NCI-H1930 (cell line): ENCODE measurements at regions not wholly inside any gene's neighbourhood (a gene's known extent, or its start where the extent isn't known, plus 50 kb on each side); places are given as distances from the start of the nearest gene placed in this dataset.
"Not testable (repeated sequence)": the region's sequence is repeated elsewhere in the genome, so short reads cannot be mapped to it uniquely, and the experiment has no call there.

ENCODE experiments used
- DNase-seq, 2 experiments: peaks; one replicate each; lab custom pipeline; 2025; lab: John Stamatoyannopoulos, UW

- not testable (repeated sequence) for DNase-seq
Observed at GRCh38 chr7:35853194-35853593, 52.3 kb downstream of the SEPTIN7 start.

GRCh38 chr7:35854311-35854710, 53.5 kb downstream of the SEPTIN7 start:
- DNase-seq, result no peak

DNA sequence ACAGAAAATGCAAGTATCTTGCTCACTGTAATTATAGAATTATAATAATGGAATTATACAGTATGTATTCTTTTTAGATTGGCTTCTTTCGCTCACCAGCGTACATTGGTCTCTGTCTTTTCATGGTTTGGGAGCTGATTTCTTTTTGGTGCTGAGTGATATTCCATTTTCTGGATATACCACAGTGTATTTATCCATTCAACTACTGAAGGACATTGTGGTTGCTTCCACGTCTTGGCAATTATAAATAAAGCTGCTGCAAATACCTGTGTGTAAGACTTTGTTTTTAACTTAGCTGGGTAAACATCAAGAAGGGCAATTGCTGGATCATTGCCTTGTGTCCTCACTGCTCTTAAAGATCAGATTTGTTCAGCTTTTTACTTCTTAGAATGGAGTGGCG, 55.3 kb downstream of the SEPTIN7 start:
- no peak for DNase-seq

DNA sequence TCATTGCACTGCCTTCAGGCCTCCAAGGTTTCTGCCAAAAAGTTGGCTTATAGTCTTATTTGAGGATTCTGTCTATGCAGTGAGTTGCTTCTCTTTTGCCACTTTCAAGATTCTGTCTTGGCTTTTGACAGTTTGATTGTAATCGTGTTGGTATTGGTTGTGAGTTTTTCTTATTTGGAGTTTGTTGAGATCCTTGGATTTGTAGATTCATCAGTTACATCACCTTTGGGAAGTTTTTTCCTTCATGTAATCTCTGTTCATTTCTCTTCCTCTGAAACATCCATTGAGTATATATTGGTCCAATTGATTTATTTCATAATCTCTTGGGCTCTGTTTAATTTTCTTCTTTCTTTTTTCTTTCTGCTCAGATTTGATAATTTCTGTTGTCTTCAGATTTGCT, 59.8 kb downstream of the SEPTIN7 start:
- no peak for DNase-seq

- DNase-seq, result no peak
Observed at GRCh38 chr7:35865287-35865686, 64.4 kb downstream of the SEPTIN7 start.

DNA sequence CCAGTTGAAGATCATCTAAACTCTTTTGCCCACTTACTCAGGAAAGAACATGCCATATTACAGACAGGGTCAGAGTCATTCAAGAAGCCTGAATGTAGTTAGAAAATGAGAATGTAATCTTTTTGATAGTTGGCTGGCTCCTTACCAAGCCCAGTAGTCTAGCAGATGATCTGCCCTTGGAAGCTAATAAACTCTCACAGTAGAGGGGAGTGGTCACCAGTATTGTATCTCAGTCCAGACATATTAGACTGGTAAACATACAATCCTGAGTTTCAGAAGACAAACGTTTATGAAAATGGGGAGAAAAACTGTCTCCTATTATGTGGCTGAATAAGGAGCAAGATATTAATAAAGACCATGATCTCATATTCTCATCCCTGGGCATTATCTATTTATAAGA, 65.3 kb downstream of the SEPTIN7 start:
- DNase-seq, result no peak

DNA sequence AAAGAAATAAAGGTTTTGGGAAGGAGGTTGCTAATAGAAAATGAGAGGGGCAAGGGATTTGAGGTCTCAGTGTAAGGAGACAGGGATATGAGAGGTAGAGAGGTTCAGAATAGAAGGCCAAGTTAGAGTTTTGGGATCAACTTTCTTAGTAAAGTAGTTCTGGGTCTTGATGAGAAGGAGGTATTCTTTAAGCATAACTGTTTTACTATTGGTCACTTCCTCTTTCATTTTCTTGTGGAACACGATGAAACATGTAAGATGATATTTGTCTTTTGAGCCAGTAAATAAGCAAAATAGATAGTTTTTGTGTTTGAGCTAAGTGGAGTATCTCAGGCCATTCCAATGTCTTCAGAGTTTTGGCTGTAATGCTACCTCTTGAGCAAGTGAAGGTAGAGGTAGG, 68.3 kb downstream of the SEPTIN7 start:
- not testable (repeated sequence) for DNase-seq

DNA sequence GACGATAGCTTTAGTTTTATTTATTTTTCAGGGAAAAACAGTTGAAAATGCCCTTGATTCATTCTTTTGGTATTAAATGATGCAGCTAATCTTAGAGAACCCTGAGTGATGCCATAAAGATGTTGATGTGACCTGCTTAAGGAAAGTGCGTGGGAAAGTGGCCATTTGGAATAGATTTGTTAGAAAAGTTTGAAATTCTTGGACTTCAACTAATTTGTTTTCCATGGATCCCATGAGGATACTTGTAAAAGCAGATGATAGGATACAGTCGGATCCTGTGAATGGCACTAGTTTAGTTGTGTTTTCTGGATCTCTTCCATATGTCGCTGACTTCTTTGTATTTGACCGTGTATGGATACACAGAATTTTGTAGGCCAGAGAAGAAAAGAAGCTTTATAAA, 69.0 kb downstream of the SEPTIN7 start:
- no peak for DNase-seq

GRCh38 chr7:35871856-35872255, 71.0 kb downstream of the SEPTIN7 start:
- DNase-seq, result no peak

DNA sequence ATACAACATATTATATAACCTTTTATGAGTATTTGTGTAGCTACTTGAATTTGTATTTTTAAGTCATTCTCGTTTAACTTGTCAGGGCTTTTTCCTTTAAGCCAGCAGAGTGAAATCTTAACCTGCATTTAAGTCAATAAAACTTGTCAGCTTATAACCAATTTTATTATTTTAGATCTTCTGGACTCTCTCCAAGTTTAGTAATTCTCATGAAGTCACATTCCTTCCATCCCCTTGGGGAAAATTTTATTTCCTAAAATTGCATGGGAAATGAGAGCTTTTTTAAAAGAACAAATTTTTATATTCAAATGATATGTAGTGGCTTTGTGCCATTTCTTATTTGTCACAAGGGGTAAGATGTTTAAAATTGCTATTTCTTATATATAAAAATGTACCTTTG, 74.0 kb downstream of the SEPTIN7 start:
- DNase-seq, result no peak

DNA sequence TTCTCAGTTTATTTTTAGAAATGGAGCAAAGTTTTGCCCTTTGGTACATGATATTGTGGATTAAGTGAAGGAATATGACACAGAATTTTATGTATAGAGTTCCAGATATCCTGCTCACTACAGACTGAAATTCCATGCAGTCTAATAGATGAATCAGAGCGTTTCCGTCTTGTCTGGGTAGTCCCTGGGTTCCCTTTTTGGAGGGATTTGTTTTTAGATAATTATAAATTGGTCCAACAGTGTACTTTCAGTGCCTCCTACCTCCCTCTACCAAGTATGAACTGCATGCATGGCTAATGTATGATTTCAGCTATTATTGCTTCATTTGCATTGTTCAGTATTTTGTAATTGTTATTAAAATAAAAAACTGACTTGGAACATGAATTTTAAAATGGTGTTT, 74.4 kb downstream of the SEPTIN7 start:
- no peak for DNase-seq

GRCh38 chr7:35878351-35878750, 77.5 kb downstream of the SEPTIN7 start:
- DNase-seq, result no peak

GRCh38 chr7:35887430-35887829, 86.6 kb downstream of the SEPTIN7 start:
- DNase-seq, result not testable (repeated sequence)

GRCh38 chr7:35889001-35889400, 88.1 kb downstream of the SEPTIN7 start:
- no peak for DNase-seq

DNA sequence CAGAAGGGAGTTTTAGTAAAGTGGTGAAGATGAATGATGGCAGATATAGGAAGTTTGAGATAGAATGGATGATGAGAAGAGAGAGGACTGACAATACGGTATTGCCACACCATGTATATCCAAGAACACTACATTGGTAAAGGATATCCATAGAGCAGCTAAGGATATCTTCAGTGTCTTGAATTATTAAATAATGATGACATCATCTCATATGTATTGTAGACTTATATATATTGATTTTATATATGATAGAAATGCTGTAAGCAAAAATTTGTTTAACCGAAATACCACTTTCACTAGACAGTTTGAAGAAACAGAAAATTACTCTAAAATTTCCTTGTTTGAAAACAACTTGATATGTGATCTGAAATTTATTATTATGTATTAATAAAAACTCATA, 89.0 kb downstream of the SEPTIN7 start:
- no peak for DNase-seq

GRCh38 chr7:35891004-35891830, 90.4 kb downstream of the SEPTIN7 start:
- no peak for DNase-seq

- no peak for DNase-seq
Observed at GRCh38 chr7:35893649-35894048, 92.8 kb downstream of the SEPTIN7 start.

GRCh38 chr7:35894721-35895120, 93.9 kb downstream of the SEPTIN7 start:
- no peak for DNase-seq

DNA sequence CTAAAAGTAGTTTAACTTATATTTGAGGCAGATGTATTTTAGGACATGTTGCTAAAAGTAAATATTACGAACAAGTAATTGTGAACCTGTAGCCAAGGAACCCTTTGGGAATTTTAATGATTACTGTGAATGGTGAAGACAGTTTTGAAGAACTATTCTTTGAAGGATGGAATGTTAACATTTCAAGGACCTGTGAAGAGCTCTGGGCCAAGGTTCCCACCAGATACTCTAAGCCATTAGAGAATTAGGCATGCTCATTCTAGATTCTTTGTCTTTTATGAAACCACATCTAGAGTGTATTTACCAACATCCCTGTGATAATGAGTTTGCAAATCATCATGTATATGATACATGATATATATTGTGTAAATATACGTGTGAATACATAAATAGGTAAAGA, 99.8 kb downstream of the SEPTIN7 start:
- DNase-seq, result no peak

- no peak for DNase-seq
Observed at GRCh38 chr7:35905555-35905954, 104.7 kb downstream of the SEPTIN7 start.

- DNase-seq, result peak; percentile 3 to 52
Observed at GRCh38 chr7:35906191-35906908, 105.5 kb downstream of the SEPTIN7 start.

DNA sequence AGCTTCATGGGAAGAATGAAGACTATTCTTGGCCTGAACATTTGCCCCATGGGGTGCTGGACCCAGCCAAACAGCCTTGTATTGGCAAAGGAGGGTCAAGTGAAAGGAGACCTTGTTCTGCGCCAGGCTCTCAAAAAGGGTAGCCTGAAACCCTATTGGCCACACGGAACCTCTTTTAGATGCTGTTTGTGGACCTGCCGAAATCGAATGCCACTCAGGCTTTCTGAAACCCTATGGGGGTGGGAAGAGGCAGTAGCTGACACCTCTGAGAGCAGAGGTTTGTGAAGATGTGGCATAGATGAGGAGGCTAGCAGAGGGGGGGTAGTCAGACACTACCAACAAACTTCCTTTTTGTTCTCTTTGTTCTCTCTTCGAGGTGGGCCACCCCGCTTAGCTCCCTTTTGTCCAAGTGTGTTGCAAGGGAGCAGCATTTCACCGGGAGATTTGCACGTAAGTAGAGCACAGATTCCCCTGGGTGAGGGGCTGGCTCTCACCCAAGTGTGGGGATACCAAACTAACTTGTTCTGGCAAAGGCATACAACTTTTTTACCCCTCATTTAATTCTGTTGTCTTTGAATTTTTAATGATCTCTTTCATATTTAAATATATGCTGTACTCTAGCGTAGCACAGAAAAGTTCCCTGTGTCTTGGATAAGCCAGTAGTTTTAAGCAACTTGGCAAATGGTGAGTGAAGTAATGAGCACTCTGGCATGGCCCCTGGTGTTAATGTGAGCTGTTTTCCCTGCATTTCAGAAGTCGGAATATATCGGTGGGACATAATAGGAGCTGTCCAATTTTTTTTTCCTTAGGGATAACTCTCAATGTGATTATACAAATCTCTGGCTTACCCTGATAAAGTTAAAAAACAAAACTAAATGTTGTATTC, 107.7 kb downstream of the SEPTIN7 start:
- no peak for DNase-seq
